ENCODE measurements at regions not wholly inside any gene's neighbourhood (a gene's known extent, or its start where the extent isn't known, plus 50 kb on each side); places are given as distances from the start of the nearest gene placed in this dataset.

DNA sequence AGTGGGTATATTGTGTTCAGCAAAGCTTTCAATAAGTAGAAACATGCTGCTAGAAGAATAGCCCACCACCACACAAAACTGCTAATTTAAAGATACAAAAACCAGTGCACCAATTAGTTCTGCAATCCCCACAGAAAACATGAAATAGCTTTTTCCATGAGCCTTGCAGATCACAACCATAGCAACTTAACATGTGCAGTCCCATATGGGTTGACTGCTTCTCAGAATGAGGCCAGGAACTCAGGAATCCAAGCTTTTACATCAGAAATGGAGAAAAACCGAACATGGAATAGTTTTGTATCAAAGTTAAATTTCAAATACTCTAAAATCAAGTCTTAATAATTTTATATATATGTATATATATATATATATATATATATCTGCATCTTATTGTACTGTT lies 66.6 kb upstream of the IQCM start (continued):
- TF ChIP-seq, protein P1, sequence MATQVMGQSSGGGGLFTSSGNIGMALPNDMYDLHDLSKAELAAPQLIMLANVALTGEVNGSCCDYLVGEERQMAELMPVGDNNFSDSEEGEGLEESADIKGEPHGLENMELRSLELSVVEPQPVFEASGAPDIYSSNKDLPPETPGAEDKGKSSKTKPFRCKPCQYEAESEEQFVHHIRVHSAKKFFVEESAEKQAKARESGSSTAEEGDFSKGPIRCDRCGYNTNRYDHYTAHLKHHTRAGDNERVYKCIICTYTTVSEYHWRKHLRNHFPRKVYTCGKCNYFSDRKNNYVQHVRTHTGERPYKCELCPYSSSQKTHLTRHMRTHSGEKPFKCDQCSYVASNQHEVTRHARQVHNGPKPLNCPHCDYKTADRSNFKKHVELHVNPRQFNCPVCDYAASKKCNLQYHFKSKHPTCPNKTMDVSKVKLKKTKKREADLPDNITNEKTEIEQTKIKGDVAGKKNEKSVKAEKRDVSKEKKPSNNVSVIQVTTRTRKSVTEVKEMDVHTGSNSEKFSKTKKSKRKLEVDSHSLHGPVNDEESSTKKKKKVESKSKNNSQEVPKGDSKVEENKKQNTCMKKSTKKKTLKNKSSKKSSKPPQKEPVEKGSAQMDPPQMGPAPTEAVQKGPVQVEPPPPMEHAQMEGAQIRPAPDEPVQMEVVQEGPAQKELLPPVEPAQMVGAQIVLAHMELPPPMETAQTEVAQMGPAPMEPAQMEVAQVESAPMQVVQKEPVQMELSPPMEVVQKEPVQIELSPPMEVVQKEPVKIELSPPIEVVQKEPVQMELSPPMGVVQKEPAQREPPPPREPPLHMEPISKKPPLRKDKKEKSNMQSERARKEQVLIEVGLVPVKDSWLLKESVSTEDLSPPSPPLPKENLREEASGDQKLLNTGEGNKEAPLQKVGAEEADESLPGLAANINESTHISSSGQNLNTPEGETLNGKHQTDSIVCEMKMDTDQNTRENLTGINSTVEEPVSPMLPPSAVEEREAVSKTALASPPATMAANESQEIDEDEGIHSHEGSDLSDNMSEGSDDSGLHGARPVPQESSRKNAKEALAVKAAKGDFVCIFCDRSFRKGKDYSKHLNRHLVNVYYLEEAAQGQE (IDR thresholded peaks at IDR 0.05; ENCODE audit: unreplicated experiment) = no peak

DNA sequence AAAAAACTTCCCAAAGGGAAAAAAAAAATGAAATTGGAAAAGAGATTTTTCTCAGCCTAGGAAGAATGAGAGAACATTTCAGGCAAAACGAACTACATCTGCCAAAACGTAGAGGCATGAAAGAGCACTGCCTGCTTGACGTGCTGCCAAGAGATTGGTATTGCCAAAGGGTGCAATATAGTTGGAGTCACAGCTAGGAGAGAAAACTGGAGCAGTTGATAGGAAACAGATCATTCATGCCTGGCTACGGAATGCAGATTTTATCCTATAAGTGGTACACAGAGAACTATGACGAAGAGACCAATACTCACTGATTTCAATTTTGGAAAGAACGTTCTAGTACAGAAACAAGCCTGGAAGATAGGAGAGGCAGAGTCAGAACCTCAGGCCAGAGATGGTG lies 68.4 kb upstream of the IQCM start:
- H3K27ac ChIP-seq (ENCODE audit: low read depth) = no peak overlapping the region
- H2AFZ ChIP-seq = no peak overlapping the region
- no peaks in the 10 kb centered on the region for H4K20me1 ChIP-seq (replicated peaks; ENCODE audit: insufficient read depth)
- no peak overlapping the region for H3K4me3 Mint-ChIP-seq
- TF ChIP-seq JUNB (IDR thresholded peaks at IDR 0.05; ENCODE audit: unreplicated experiment) (no peak), NANOG (IDR thresholded peaks at IDR 0.05; ENCODE audit: borderline replicate concordance) (no peak)
- DNase-seq (ENCODE audit: low spot score) (no peak), ATAC-seq (no peak)
- H3K4me3 ChIP-seq = no peak overlapping the region
- no peaks in the 10 kb centered on the region for H3K79me2 ChIP-seq (replicated peaks; ENCODE audit: insufficient read depth)
- H3K27me3 ChIP-seq (ENCODE audit: insufficient read depth) = no peaks in the 10 kb centered on the region
- H3F3A ChIP-seq (replicated peaks; ENCODE audit: low read depth) = no peaks in the 10 kb centered on the region
- no peaks in the 10 kb centered on the region for H3K4me1 ChIP-seq (ENCODE audit: insufficient read depth)
- H3K27me3 Mint-ChIP-seq (ENCODE audit: insufficient read depth, low read depth, poor library complexity) = no peaks in the 10 kb centered on the region
- no peaks in the 10 kb centered on the region for H3K36me3 ChIP-seq (ENCODE audit: insufficient read depth)
- H3K36me3 Mint-ChIP-seq (ENCODE audit: low read depth) = no peaks in the 10 kb centered on the region
- no peak overlapping the region for H3K27ac Mint-ChIP-seq
- peaks cover 5% of the 10 kb centered on the region; the same call in 1 of the 2 replicates for H3K9me2 ChIP-seq (ENCODE audit: insufficient read depth)
- H3K9me3 Mint-ChIP-seq = no peaks in the 10 kb centered on the region; the same call in 2 of the 3 replicates
- no peak overlapping the region for H3K4me2 ChIP-seq
- H3K4me1 Mint-ChIP-seq = no peaks in the 10 kb centered on the region

DNA sequence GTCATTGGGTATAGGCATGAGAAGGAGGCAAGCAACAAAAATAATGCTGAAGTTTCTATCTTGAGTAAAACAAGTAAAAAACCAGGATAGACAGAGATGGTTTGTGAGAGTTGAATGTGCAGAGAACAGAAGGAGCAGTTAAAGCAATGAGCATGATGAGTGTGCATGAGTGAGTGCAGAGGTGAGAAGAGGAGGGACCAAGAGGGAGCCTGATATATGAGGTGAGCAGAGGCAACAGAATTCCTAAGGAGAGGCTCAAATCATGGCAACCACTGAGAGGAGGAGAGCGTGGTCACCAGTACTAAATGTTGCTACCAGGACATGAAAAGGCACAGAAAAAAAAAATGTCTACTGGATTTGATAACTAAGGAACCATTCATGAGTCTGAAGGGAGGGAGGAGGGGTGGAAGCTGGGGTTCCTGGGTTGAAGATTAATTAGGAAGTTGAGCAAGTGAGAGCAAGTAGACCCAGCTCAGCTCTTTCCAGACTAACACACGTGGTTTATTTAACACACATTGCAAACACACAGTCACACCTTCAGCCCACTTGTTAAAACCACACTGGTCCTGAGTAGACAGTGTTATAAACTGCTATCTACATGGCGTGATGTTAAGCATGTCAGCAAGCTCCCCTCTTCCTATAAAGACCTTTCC lies 69.0 kb upstream of the IQCM start:
- no peaks in the 10 kb centered on the region for H3K4me1 ChIP-seq (ENCODE audit: insufficient read depth)
- Mint-ChIP-seq H3K36me3 (ENCODE audit: low read depth) (no peaks in the 10 kb centered on the region), H3K27ac (no peak overlapping the region), H3K9me3 (peaks cover 1% of the 10 kb centered on the region; the same call in 2 of the 3 replicates), H3K4me1 (no peaks in the 10 kb centered on the region), H3K27me3 (ENCODE audit: insufficient read depth, low read depth, poor library complexity) (no peaks in the 10 kb centered on the region), H3K4me3 (no peak overlapping the region)
- peaks cover 5% of the 10 kb centered on the region; the same call in 1 of the 2 replicates for H3K9me2 ChIP-seq (ENCODE audit: insufficient read depth)
- no peak overlapping the region; the same call in none of the 2 replicates for H2AFZ ChIP-seq
- no peaks in the 10 kb centered on the region for H3K27me3 ChIP-seq (ENCODE audit: insufficient read depth)
- no peak overlapping the region for H3K4me2 ChIP-seq
- DNase-seq (ENCODE audit: low spot score) (no peak), ATAC-seq (no peak)
- H3K27ac ChIP-seq (ENCODE audit: low read depth) = no peak overlapping the region
- no peaks in the 10 kb centered on the region for H3K79me2 ChIP-seq (replicated peaks; ENCODE audit: insufficient read depth)
- H3K4me3 ChIP-seq = no peak overlapping the region
- H3F3A ChIP-seq (replicated peaks; ENCODE audit: low read depth) = no peaks in the 10 kb centered on the region
- no peaks in the 10 kb centered on the region for H4K20me1 ChIP-seq (replicated peaks; ENCODE audit: insufficient read depth)
- no peaks in the 10 kb centered on the region for H3K36me3 ChIP-seq (ENCODE audit: insufficient read depth)
- no peak for TF ChIP-seq NANOG (IDR thresholded peaks at IDR 0.05; ENCODE audit: borderline replicate concordance)
- no peak for TF ChIP-seq JUNB (IDR thresholded peaks at IDR 0.05; ENCODE audit: unreplicated experiment)
- TF ChIP-seq, protein P1 (IDR thresholded peaks at IDR 0.05; ENCODE audit: unreplicated experiment) = no peak
- no peak for TF ChIP-seq ZNF331 (CRISPR knock-in tag; IDR thresholded peaks at IDR 0.05; ENCODE audit: low read depth)
- TF ChIP-seq, protein P2, sequence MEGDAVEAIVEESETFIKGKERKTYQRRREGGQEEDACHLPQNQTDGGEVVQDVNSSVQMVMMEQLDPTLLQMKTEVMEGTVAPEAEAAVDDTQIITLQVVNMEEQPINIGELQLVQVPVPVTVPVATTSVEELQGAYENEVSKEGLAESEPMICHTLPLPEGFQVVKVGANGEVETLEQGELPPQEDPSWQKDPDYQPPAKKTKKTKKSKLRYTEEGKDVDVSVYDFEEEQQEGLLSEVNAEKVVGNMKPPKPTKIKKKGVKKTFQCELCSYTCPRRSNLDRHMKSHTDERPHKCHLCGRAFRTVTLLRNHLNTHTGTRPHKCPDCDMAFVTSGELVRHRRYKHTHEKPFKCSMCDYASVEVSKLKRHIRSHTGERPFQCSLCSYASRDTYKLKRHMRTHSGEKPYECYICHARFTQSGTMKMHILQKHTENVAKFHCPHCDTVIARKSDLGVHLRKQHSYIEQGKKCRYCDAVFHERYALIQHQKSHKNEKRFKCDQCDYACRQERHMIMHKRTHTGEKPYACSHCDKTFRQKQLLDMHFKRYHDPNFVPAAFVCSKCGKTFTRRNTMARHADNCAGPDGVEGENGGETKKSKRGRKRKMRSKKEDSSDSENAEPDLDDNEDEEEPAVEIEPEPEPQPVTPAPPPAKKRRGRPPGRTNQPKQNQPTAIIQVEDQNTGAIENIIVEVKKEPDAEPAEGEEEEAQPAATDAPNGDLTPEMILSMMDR (conservative IDR thresholded peaks at IDR 0.05; ENCODE audit: low read depth in 2 of 2) = no peak
- TF ChIP-seq, protein P3, sequence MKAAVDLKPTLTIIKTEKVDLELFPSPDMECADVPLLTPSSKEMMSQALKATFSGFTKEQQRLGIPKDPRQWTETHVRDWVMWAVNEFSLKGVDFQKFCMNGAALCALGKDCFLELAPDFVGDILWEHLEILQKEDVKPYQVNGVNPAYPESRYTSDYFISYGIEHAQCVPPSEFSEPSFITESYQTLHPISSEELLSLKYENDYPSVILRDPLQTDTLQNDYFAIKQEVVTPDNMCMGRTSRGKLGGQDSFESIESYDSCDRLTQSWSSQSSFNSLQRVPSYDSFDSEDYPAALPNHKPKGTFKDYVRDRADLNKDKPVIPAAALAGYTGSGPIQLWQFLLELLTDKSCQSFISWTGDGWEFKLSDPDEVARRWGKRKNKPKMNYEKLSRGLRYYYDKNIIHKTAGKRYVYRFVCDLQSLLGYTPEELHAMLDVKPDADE (IDR thresholded peaks at IDR 0.05) = no peak
- no peak for TF ChIP-seq STAT1 (IDR thresholded peaks at IDR 0.05; ENCODE audit: unreplicated experiment)
- no peak for TF ChIP-seq POLR2AphosphoS5 (IDR thresholded peaks at IDR 0.05; ENCODE audit: low read depth)
- TF ChIP-seq CREB1 (CRISPR knock-in tag; IDR thresholded peaks at IDR 0.05; ENCODE audit: low read depth) = no peak
